Muscle of leg (tissue), 3 donors: ENCODE measurements at regions not wholly inside any gene's neighbourhood (a gene's known extent, or its start where the extent isn't known, plus 50 kb on each side); places are given as distances from the start of the nearest gene placed in this dataset.
"Not testable (repeated sequence)": the region's sequence is repeated elsewhere in the genome, so short reads cannot be mapped to it uniquely, and the experiment has no call there.

Source experiments
- DNase-seq: peaks from one replicate; pipeline ENCODE4 v3.0.0; 2013
- H3K27ac ChIP-seq: one replicate; pipeline ENCODE4 v1.5.1; 2013; ENCODE audit warnings: mild to moderate bottlenecking, low read length, control low read depth
- H3K27me3 ChIP-seq: one replicate; pipeline ENCODE4 v1.6.1; 2013; ENCODE audit warnings: low read length; ENCODE audit not compliant: control insufficient read depth, insufficient read depth
- H3K36me3 ChIP-seq: one replicate; pipeline ENCODE4 v1.6.1; 2013; ENCODE audit warnings: low read length; ENCODE audit not compliant: control insufficient read depth, insufficient read depth
- H3K4me1 ChIP-seq: one replicate; pipeline ENCODE4 v1.6.1; 2013; ENCODE audit warnings: low read length; ENCODE audit not compliant: control insufficient read depth, insufficient read depth
- H3K4me3 ChIP-seq: one replicate; pipeline ENCODE4 v1.5.1; 2013; ENCODE audit warnings: low read length, control low read depth
- H3K9me3 ChIP-seq: replicated peaks from 2 replicates; pipeline ENCODE4 v1.6.1; 2013; ENCODE audit warnings: low read depth, low read length; ENCODE audit not compliant: control insufficient read depth
- WGBS: methylation state at CpG from one replicate; pipeline ENCODE4 v1.1.5; 2013; ENCODE audit warnings: missing lambda C conversion rate; ENCODE audit not compliant: insufficient coverage; 5-methylcytosine and 5-hydroxymethylcytosine counted together

- H3K9me3 ChIP-seq, H3K27me3 ChIP-seq, H3K4me1 ChIP-seq, H3K27ac ChIP-seq, H3K36me3 ChIP-seq, DNase-seq, H3K4me3 ChIP-seq: not testable (repeated sequence)
- WGBS: 81% methylated on average over 3 of the region's 3 CpGs
Measured at GRCh38 chr1:242923603-242924002, 331.5 kb downstream of the CEP170 start.

- H3K27ac ChIP-seq, H3K36me3 ChIP-seq, DNase-seq, H3K4me1 ChIP-seq, H3K27me3 ChIP-seq, H3K9me3 ChIP-seq, H3K4me3 ChIP-seq: not testable (repeated sequence)
- WGBS: 40% methylated on average over 4 of the region's 4 CpGs
Measured at GRCh38 chr1:242914729-242915128, 340.4 kb downstream of the CEP170 start.

- not testable (repeated sequence) for H3K4me1 ChIP-seq, H3K9me3 ChIP-seq, H3K27me3 ChIP-seq, H3K27ac ChIP-seq, H3K4me3 ChIP-seq, H3K36me3 ChIP-seq, DNase-seq
- WGBS: no CpG with 5 or more reads among the region's 1 CpG
Measured at GRCh38 chr1:242912855-242913254, 342.2 kb downstream of the CEP170 start.

GRCh38 chr1:242900558-242900957, 354.5 kb downstream of the CEP170 start:
- not testable (repeated sequence) for H3K27ac ChIP-seq, H3K9me3 ChIP-seq, H3K27me3 ChIP-seq, H3K36me3 ChIP-seq, H3K4me3 ChIP-seq, H3K4me1 ChIP-seq, DNase-seq
- 67% methylated on average over 1 of the region's 2 CpGs for WGBS

GRCh38 chr1:242890192-242890741, 364.8 kb downstream of the CEP170 start:
- Histone ChIP-seq H3K4me1 (no peaks in the 10 kb centered on the region), H3K9me3 (no peaks in the 10 kb centered on the region), H3K27me3 (no peaks in the 10 kb centered on the region), H3K36me3 (no peaks in the 10 kb centered on the region), H3K4me3 (no peak overlapping the region), H3K27ac (no peak overlapping the region)
- DNase-seq: peak; percentile 19
- WGBS: under 1% methylated on average over 36 of the region's 42 CpGs

- Histone ChIP-seq H3K9me3 (no peaks in the 10 kb centered on the region), H3K4me1 (no peaks in the 10 kb centered on the region), H3K27me3 (no peaks in the 10 kb centered on the region), H3K36me3 (no peaks in the 10 kb centered on the region), H3K27ac (no peak overlapping the region), H3K4me3 (no peak overlapping the region)
- WGBS: 0% methylated on average over 1 of the region's 2 CpGs
- DNase-seq: no peak
Measured at GRCh38 chr1:242886137-242886536, 361.6 kb upstream of the PLD5 start.

GRCh38 chr1:242880022-242880421, 355.5 kb upstream of the PLD5 start:
- DNase-seq, H3K4me1 ChIP-seq, H3K9me3 ChIP-seq, H3K27me3 ChIP-seq, H3K36me3 ChIP-seq, H3K27ac ChIP-seq, H3K4me3 ChIP-seq: not testable (repeated sequence)
- no CpG with 5 or more reads among the region's 5 CpGs for WGBS

GRCh38 chr1:242877743-242878142, 353.2 kb upstream of the PLD5 start:
- DNase-seq: no peak
- Histone ChIP-seq H3K27ac (no peak overlapping the region), H3K9me3 (no peaks in the 10 kb centered on the region), H3K27me3 (no peaks in the 10 kb centered on the region), H3K4me3 (no peak overlapping the region), H3K36me3 (no peaks in the 10 kb centered on the region), H3K4me1 (no peaks in the 10 kb centered on the region)

- Histone ChIP-seq H3K27me3 (no peaks in the 10 kb centered on the region), H3K4me1 (no peaks in the 10 kb centered on the region), H3K9me3 (no peaks in the 10 kb centered on the region), H3K27ac (no peak overlapping the region), H3K4me3 (no peak overlapping the region), H3K36me3 (no peaks in the 10 kb centered on the region)
- no CpG with 5 or more reads among the region's 2 CpGs for WGBS
- DNase-seq: no peak
Measured at GRCh38 chr1:242877229-242877628, 352.7 kb upstream of the PLD5 start.

- WGBS: no CpG with 5 or more reads among the region's 1 CpG
- Histone ChIP-seq H3K9me3 (no peaks in the 10 kb centered on the region), H3K27ac (no peak overlapping the region), H3K36me3 (no peaks in the 10 kb centered on the region), H3K27me3 (no peaks in the 10 kb centered on the region), H3K4me3 (no peak overlapping the region), H3K4me1 (no peaks in the 10 kb centered on the region)
- no peak for DNase-seq
Measured at GRCh38 chr1:242876030-242876429, 351.5 kb upstream of the PLD5 start.

GRCh38 chr1:242873661-242874060, 349.2 kb upstream of the PLD5 start:
- Histone ChIP-seq H3K27ac (no peak overlapping the region), H3K4me1 (no peaks in the 10 kb centered on the region), H3K36me3 (no peaks in the 10 kb centered on the region), H3K27me3 (no peaks in the 10 kb centered on the region), H3K4me3 (no peak overlapping the region), H3K9me3 (no peaks in the 10 kb centered on the region)
- DNase-seq: no peak
- WGBS: no CpG with 5 or more reads among the region's 1 CpG
